ENCODE measurements at regions not wholly inside any gene's neighbourhood (a gene's known extent, or its start where the extent isn't known, plus 50 kb on each side); places are given as distances from the start of the nearest gene placed in this dataset.

DNA sequence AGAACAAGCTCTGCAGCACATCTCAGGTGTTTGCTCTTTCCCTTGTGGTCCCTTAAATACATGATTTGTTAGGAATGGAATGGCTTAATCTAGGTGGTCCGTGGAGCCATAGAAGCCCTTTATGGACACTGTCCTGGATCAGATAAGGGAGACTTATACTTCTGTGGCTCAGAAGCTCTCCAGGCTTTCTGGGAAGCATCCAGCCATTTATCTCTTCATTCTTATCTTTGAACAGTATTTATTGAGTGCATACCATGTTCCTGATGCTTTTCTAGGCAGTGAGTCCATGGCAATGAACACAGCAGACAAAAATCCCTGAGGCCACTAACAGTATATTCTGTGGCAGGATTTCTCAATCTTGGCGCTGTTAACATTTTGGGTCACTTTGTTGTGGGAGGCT lies 474.5 kb upstream of the EEF2KMT start:
- H2BK5ac ChIP-seq (ENCODE audit: low read depth, low read length, poor library complexity, severe bottlenecking): no peak overlapping the region
- H3K9ac ChIP-seq (ENCODE audit: low read depth, low read length): no peak overlapping the region
- no peak overlapping the region for H2AK5ac ChIP-seq (ENCODE audit: low read depth, low read length)
- no peak overlapping the region for H3K14ac ChIP-seq (replicated peaks; ENCODE audit: low read depth, low read length)
- H2BK120ac ChIP-seq (ENCODE audit: low read depth, low read length): no peak overlapping the region
- no peak overlapping the region for H3K56ac ChIP-seq (ENCODE audit: extremely low read depth, insufficient read depth, low read length)
- no peak overlapping the region for H3K27ac ChIP-seq (ENCODE audit: insufficient read depth, low read length)
- H2AFZ ChIP-seq (replicated peaks; ENCODE audit: low read length, poor library complexity): no peak overlapping the region
- no peak overlapping the region for H3K4me2 ChIP-seq (ENCODE audit: low read depth, low read length)
- H4K20me1 ChIP-seq (ENCODE audit: insufficient read depth, low read length): no peaks in the 10 kb centered on the region
- no peak overlapping the region for H3K18ac ChIP-seq (ENCODE audit: low read depth, low read length)
- no peaks in the 10 kb centered on the region for H3K36me3 ChIP-seq (ENCODE audit: control insufficient read depth, insufficient read depth, low read length)
- H4K5ac ChIP-seq (ENCODE audit: low read depth, low read length): no peak overlapping the region
- H3K9me1 ChIP-seq (ENCODE audit: insufficient read depth, low read length): no peaks in the 10 kb centered on the region
- no peak overlapping the region for H4K91ac ChIP-seq (ENCODE audit: insufficient read depth, low read depth, low read length)
- POLR2A ChIA-PET (ENCODE audit: unreplicated experiment): no interaction called here
- CTCF ChIA-PET: no interaction called here
- TF ChIP-seq RAD21 (IDR thresholded peaks at IDR 0.05; ENCODE audit: low read length) (no peak), CHD1 (IDR thresholded peaks at IDR 0.05; ENCODE audit: low read depth, low read length) (no peak), RFX5 (IDR thresholded peaks at IDR 0.05; ENCODE audit: low read depth, low read length) (no peak), NFE2L2 (IDR thresholded peaks at IDR 0.05; ENCODE audit: low read depth, low read length) (no peak), POLR2A (IDR thresholded peaks at IDR 0.05; ENCODE audit: low read depth, low read length) (no peak), BHLHE40 (IDR thresholded peaks at IDR 0.05; ENCODE audit: low read depth, low read length) (no peak), MXI1 (IDR thresholded peaks at IDR 0.05; ENCODE audit: borderline replicate concordance, low read depth, low read length) (no peak), CEBPB (IDR thresholded peaks at IDR 0.05; ENCODE audit: low read depth, low read length) (no peak), SMC3 (IDR thresholded peaks at IDR 0.05; ENCODE audit: low read depth, low read length) (no peak), MAZ (IDR thresholded peaks at IDR 0.05; ENCODE audit: borderline replicate concordance, low read depth, low read length) (no peak), MAFK (IDR thresholded peaks at IDR 0.05; ENCODE audit: low read depth, low read length) (no peak), FOS (IDR thresholded peaks at IDR 0.05; ENCODE audit: low read depth, low read length) (no peak)
- TF ChIP-seq, protein P1, sequence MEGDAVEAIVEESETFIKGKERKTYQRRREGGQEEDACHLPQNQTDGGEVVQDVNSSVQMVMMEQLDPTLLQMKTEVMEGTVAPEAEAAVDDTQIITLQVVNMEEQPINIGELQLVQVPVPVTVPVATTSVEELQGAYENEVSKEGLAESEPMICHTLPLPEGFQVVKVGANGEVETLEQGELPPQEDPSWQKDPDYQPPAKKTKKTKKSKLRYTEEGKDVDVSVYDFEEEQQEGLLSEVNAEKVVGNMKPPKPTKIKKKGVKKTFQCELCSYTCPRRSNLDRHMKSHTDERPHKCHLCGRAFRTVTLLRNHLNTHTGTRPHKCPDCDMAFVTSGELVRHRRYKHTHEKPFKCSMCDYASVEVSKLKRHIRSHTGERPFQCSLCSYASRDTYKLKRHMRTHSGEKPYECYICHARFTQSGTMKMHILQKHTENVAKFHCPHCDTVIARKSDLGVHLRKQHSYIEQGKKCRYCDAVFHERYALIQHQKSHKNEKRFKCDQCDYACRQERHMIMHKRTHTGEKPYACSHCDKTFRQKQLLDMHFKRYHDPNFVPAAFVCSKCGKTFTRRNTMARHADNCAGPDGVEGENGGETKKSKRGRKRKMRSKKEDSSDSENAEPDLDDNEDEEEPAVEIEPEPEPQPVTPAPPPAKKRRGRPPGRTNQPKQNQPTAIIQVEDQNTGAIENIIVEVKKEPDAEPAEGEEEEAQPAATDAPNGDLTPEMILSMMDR (conservative IDR thresholded peaks at IDR 0.05; ENCODE audit: low read depth, low read length): no peak
- TF ChIP-seq, protein P2, sequence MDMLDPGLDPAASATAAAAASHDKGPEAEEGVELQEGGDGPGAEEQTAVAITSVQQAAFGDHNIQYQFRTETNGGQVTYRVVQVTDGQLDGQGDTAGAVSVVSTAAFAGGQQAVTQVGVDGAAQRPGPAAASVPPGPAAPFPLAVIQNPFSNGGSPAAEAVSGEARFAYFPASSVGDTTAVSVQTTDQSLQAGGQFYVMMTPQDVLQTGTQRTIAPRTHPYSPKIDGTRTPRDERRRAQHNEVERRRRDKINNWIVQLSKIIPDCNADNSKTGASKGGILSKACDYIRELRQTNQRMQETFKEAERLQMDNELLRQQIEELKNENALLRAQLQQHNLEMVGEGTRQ (IDR thresholded peaks at IDR 0.05; ENCODE audit: low read depth, low read length): no peak
- H3K9me3 ChIP-seq (ENCODE audit: control insufficient read depth, insufficient read depth, low read length): peaks cover 20% of the 10 kb centered on the region
- intact Hi-C loops (cut with micrococcal nuclease): no loop called here
- no CpG with 5 or more reads among the region's 2 CpGs for WGBS, 2 experiments (ENCODE audit: extremely low coverage in 2 of 2, insufficient read length in 1 of 2)
- no peak for DNase-seq
- no peak overlapping the region for H3K23ac ChIP-seq (ENCODE audit: low read depth, low read length)
- H4K8ac ChIP-seq (ENCODE audit: low read depth in 2 of 2, low read length in 2 of 2): no peak overlapping the region
- no TSS peak for BruUV-seq (replicated peaks)
- no peak overlapping the region for H2BK15ac ChIP-seq (ENCODE audit: low read depth, low read length)
- H2AK9ac ChIP-seq (replicated peaks; ENCODE audit: low read depth, low read length, poor library complexity): no peak overlapping the region
- no peak overlapping the region for H3K4ac ChIP-seq (ENCODE audit: low read depth, low read length)
- dilution Hi-C loops (cut with HindIII; ENCODE audit: low sequenced_read_pairs, unreplicated experiment): no loop called here
- in situ Hi-C loops (cut with MboI; ENCODE audit: low sequenced_read_pairs): loop anchor here (25.0 kb wide), 1 partner anchor 90 kb away; no protein-coding TSS in a partner anchor
- no peak overlapping the region for H3K4me3 ChIP-seq (ENCODE audit: insufficient read depth, low read depth, low read length)
- no peaks in the 10 kb centered on the region for H3K27me3 ChIP-seq (ENCODE audit: control insufficient read depth, insufficient read depth, low read length)
- no peak overlapping the region for H2BK20ac ChIP-seq (ENCODE audit: low read depth, low read length)
- no peak for ATAC-seq (ENCODE audit: low read depth)
- no peaks in the 10 kb centered on the region for H3K4me1 ChIP-seq (ENCODE audit: control insufficient read depth, insufficient read depth, low read length)
- H3K79me1 ChIP-seq (ENCODE audit: low read depth in 1 of 2, low read length in 2 of 2): no peaks in the 10 kb centered on the region
